T1000 (cell line): ENCODE measurements at regions not wholly inside any gene's neighbourhood (a gene's known extent, or its start where the extent isn't known, plus 50 kb on each side); places are given as distances from the start of the nearest gene placed in this dataset.
A peak's percentile ranks its signal among the peaks of the same experiment; 100 is the strongest.
"Not testable (repeated sequence)": the region's sequence is repeated elsewhere in the genome, so short reads cannot be mapped to it uniquely, and the experiment has no call there.

Source experiments
- DNase-seq: peaks from one replicate; lab custom pipeline; 2025; ENCODE audit warnings: mixed read lengths; lab: John Stamatoyannopoulos, UW

GRCh38 chr1:219863816-219864215 lies 64.5 kb downstream of the SLC30A10 start:
- DNase-seq = not testable (repeated sequence)

- no peak for DNase-seq
Observed at GRCh38 chr1:219862366-219862765, 66.0 kb downstream of the SLC30A10 start.

GRCh38 chr1:219858980-219859379 lies 69.4 kb downstream of the SLC30A10 start:
- no peak for DNase-seq

GRCh38 chr1:219847215-219847855 lies 81.0 kb downstream of the SLC30A10 start:
- DNase-seq = no peak

- not testable (repeated sequence) for DNase-seq
Observed at GRCh38 chr1:219839595-219839994, 88.8 kb downstream of the SLC30A10 start.

- DNase-seq = no peak
Observed at GRCh38 chr1:219837994-219838294, 90.4 kb downstream of the SLC30A10 start.

GRCh38 chr1:219837274-219837993 lies 90.9 kb downstream of the SLC30A10 start:
- DNase-seq = no peak

GRCh38 chr1:219834314-219834917 lies 93.9 kb downstream of the SLC30A10 start:
- DNase-seq = no peak

GRCh38 chr1:219833214-219833815 lies 95.0 kb downstream of the SLC30A10 start:
- DNase-seq = no peak

- no peak for DNase-seq
Observed at GRCh38 chr1:219826290-219826689, 102.1 kb downstream of the SLC30A10 start.

- DNase-seq = no peak
Observed at GRCh38 chr1:219825355-219825754, 103.0 kb downstream of the SLC30A10 start.

GRCh38 chr1:219824338-219824737 lies 104.0 kb downstream of the SLC30A10 start:
- DNase-seq = no peak

- no peak for DNase-seq
Observed at GRCh38 chr1:219820551-219820950, 107.8 kb downstream of the SLC30A10 start.

- DNase-seq = no peak
Observed at GRCh38 chr1:219817914-219818313, 110.4 kb downstream of the SLC30A10 start.

GRCh38 chr1:219813294-219813693 lies 115.1 kb downstream of the SLC30A10 start:
- no peak for DNase-seq

- DNase-seq = peak; percentile 46
Observed at GRCh38 chr1:219812491-219813203, 115.7 kb downstream of the SLC30A10 start.

GRCh38 chr1:219812086-219812485 lies 116.3 kb downstream of the SLC30A10 start:
- DNase-seq = no peak

- DNase-seq = no peak
Observed at GRCh38 chr1:219810451-219810850, 117.9 kb downstream of the SLC30A10 start.

- no peak for DNase-seq
Observed at GRCh38 chr1:219808790-219809189, 119.6 kb downstream of the SLC30A10 start.

GRCh38 chr1:219806642-219807041 lies 121.7 kb downstream of the SLC30A10 start:
- no peak for DNase-seq

- no peak for DNase-seq
Observed at GRCh38 chr1:219806020-219806419, 122.3 kb downstream of the SLC30A10 start.

GRCh38 chr1:219805191-219805590 lies 123.2 kb downstream of the SLC30A10 start:
- no peak for DNase-seq
